Psoas muscle (tissue), 7 donors: ENCODE measurements at regions not wholly inside any gene's neighbourhood (a gene's known extent, or its start where the extent isn't known, plus 50 kb on each side); places are given as distances from the start of the nearest gene placed in this dataset.

Experiments used
- ATAC-seq, 4 donors: fragments of 200-7000 bp; cut with Tn5 transposase; one replicate each; pipeline ENCODE4 v1.9.1; 2020; ENCODE audit warnings: moderate library complexity in 3 of 4, mild to moderate bottlenecking in 2 of 4
- DNase-seq, 2 donors: peaks; one replicate each; pipeline ENCODE4 v3.0.0-alpha.2; 2020
- H3K27ac ChIP-seq: fragments of 200-600 bp; one replicate; pipeline ENCODE4 v1.8.0; 2022
- H3K27me3 ChIP-seq, 3 donors: fragments of 200-600 bp in 1 of 3; one replicate each; pipeline versions ENCODE4 v1.6.1 to v1.8.0; 2013 to 2022; ENCODE audit warnings: low read length in 2 of 3, mild to moderate bottlenecking in 2 of 3, moderate library complexity in 1 of 3; ENCODE audit not compliant: insufficient read depth in 3 of 3
- H3K36me3 ChIP-seq, 2 donors: fragments of 200-600 bp in 1 of 2; one replicate each; pipeline versions ENCODE4 v1.6.1 to v1.8.0; 2013 to 2022; ENCODE audit warnings: low read depth in 1 of 2, mild to moderate bottlenecking in 1 of 2, moderate library complexity in 1 of 2; ENCODE audit not compliant: insufficient read depth in 1 of 2
- H3K4me1 ChIP-seq: fragments of 200-600 bp; one replicate; pipeline ENCODE4 v1.8.0; 2022
- H3K4me3 ChIP-seq: fragments of 200-600 bp; one replicate; pipeline ENCODE4 v1.8.0; 2022; ENCODE audit warnings: mild to moderate bottlenecking
- H3K9me3 ChIP-seq: fragments of 200-600 bp; one replicate; pipeline ENCODE4 v1.8.0; 2022
- WGBS, 3 donors: extraction: QIAGEN DNeasy Blood & Tissue Kit; methylation state at CpG; one replicate each; pipeline versions ENCODE4 v1.1.6 to v1.1.7; 2013; 5-methylcytosine and 5-hydroxymethylcytosine counted together
- intact Hi-C, 2 donors: fragments of 100-400 bp; cut with DNase I; formaldehyde crosslinking; loops; one replicate each; pipeline versions ENCODE4 v1.11.0 to v1.14.2; 2022
- TF ChIP-seq, protein P1 (sequence below): fragments of 200-600 bp; IDR thresholded peaks from one replicate; pipeline ENCODE4 v1.8.0; 2022; ENCODE audit warnings: antibody characterized with exemption
- donor health status: healthy with polysubstance abuse.
- donor health status: DM: no; HTN: no; CAD: no; lungs with moderate emphysema.
- donor health status: Bipolar disorder and iron deficiency.
- donor health status: healthy.
- donor health status: DM: yes; HTN: yes; CAD: no.
- donor health status: DM: no; HTN: no; CAD: no.
- donor health status: DM: yes; HTN: yes; CAD: no.

DNA sequence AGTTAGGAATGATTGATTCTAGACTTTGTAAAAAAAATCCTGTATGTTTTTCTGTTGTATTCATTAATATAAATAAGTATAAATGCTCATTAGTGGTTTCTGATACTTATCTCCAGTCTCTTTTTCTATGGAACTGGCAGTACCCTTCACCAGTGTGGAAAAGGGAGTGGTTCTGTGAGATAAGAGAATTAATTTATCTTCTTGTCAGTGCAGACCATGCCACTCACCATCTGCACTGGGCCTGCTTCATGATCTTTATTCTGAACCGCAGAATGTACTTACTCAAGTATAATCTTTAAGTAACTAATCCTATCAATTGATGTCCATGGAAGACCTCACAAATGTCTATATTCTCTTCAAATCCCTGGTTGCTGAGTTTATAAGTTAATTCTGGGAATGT, 836.1 kb upstream of the CDH8 start:
- Histone ChIP-seq H3K9me3 (no peaks in the 10 kb centered on the region), H3K27me3 (no peaks in the 10 kb centered on the region), H3K4me3 (no peak overlapping the region), H3K36me3 (no peaks in the 10 kb centered on the region), H3K4me1 (no peaks in the 10 kb centered on the region), H3K27ac (no peak overlapping the region)
- TF ChIP-seq, protein P1, sequence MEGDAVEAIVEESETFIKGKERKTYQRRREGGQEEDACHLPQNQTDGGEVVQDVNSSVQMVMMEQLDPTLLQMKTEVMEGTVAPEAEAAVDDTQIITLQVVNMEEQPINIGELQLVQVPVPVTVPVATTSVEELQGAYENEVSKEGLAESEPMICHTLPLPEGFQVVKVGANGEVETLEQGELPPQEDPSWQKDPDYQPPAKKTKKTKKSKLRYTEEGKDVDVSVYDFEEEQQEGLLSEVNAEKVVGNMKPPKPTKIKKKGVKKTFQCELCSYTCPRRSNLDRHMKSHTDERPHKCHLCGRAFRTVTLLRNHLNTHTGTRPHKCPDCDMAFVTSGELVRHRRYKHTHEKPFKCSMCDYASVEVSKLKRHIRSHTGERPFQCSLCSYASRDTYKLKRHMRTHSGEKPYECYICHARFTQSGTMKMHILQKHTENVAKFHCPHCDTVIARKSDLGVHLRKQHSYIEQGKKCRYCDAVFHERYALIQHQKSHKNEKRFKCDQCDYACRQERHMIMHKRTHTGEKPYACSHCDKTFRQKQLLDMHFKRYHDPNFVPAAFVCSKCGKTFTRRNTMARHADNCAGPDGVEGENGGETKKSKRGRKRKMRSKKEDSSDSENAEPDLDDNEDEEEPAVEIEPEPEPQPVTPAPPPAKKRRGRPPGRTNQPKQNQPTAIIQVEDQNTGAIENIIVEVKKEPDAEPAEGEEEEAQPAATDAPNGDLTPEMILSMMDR: no peak
- intact Hi-C loops: no loop called here
- no peak for ATAC-seq
- WGBS, 3 donors: 85 to 96% (median 91%) methylated on average over 1 of the region's 1 CpG
- DNase-seq: no peak

DNA sequence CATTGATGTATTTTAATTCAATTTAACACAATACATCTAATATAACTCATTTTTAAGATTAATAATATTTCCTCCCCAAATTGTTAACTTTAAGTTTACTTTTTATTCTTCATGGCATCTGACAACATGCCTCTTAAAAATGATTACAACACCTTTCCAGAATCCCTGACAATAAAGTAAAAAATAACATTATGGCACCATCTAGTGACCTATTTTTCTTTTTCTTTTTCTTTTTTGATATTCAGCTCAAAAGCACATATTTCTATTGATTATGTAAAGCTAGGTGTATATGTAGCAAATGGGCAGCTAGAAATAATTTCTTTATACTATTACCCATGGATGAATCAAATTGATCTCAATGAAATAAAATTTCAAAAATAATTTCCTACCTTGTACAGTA, 834.3 kb upstream of the CDH8 start:
- no peaks in the 10 kb centered on the region for H3K27me3 ChIP-seq
- intact Hi-C loops: no loop called here
- no peak overlapping the region for H3K4me3 ChIP-seq
- H3K4me1 ChIP-seq: no peaks in the 10 kb centered on the region
- TF ChIP-seq, protein P1: no peak
- no peaks in the 10 kb centered on the region for H3K9me3 ChIP-seq
- no peak for DNase-seq
- no peak for ATAC-seq
- H3K27ac ChIP-seq: no peak overlapping the region
- H3K36me3 ChIP-seq: no peaks in the 10 kb centered on the region

DNA sequence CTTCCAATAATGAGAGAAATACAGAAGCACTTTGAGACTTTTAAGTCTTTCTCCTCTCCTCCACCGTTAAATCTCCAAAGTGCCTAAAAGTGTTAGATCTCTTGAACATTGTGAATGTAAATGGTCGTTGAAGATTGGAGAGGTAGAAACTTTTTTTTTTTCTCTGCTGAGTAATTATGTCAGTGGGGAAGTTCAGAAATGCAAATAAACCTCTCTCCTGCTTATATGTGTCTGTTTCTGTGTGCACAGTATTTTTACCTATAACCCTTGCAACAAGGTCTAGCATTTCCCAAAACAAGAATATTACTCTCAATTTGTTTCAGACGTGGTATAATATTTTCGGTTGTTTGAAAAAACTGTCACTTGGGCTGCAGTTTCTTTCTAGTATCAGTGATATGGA, 833.6 kb upstream of the CDH8 start:
- intact Hi-C loops: no loop called here
- TF ChIP-seq, protein P1: no peak
- DNase-seq (no peak), ATAC-seq (no peak)
- H3K36me3 ChIP-seq: no peaks in the 10 kb centered on the region
- WGBS, 3 donors: 45 to 50% (median 48%) methylated on average over 4 of the region's 4 CpGs
- no peak overlapping the region for H3K27ac ChIP-seq
- H3K4me3 ChIP-seq: no peak overlapping the region
- no peaks in the 10 kb centered on the region for H3K9me3 ChIP-seq
- H3K4me1 ChIP-seq: no peaks in the 10 kb centered on the region
- H3K27me3 ChIP-seq: no peaks in the 10 kb centered on the region

DNA sequence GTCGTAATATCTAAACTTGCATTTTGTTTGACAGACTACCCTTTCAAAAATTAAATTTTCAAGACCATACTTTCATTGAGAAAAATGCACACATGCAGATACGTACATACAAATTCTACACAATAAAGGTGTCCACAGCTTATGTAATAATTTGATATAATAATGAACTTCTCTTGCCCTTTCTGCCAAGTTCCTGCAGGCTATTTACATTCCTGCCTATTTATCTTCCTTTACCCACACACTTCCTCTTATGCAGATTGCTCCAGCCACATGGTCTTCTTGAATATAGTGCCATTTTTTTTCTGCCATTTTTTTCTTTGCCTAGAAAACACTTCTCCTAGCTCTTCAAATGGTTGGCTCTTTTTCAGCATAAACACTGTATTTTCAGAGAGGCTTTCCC, 826.9 kb upstream of the CDH8 start:
- Histone ChIP-seq H3K4me1 (no peaks in the 10 kb centered on the region), H3K27ac (no peak overlapping the region), H3K4me3 (no peak overlapping the region), H3K36me3 (no peaks in the 10 kb centered on the region), H3K9me3 (no peaks in the 10 kb centered on the region), H3K27me3 (peaks cover 0 to 2% (median 0%) of the 10 kb centered on the region in 3 donors)
- TF ChIP-seq, protein P1: no peak
- ATAC-seq (no peak), DNase-seq (no peak)
- 92 to 95% (median 94%) methylated on average over 2 of the region's 2 CpGs for WGBS, 3 donors
- intact Hi-C loops: no loop called here

DNA sequence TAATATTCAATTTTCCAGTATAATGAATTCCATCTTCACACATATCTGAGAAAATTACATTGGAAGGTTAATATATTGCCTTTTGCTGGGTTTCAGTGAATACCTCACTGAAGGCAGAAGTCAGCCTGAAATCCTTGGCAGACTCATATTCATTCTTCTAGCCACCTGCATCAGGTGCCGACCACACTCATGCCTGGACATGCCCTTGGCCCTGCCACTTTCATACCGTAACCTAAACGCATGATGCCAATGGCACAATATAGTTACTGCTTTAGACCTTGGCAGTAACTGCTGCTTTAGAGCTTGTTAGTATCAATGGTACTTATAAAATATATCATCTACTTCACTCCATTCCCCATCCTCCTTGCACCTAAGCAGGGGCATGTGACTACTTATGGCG, 817.6 kb upstream of the CDH8 start:
- TF ChIP-seq, protein P1: no peak
- no peaks in the 10 kb centered on the region for H3K36me3 ChIP-seq
- no peak for ATAC-seq
- H3K27me3 ChIP-seq: no peaks in the 10 kb centered on the region
- no peak overlapping the region for H3K4me3 ChIP-seq
- H3K9me3 ChIP-seq: no peaks in the 10 kb centered on the region
- WGBS, 3 donors: 87 to 92% (median 88%) methylated on average over 4 of the region's 4 CpGs
- no peak for DNase-seq
- no peak overlapping the region for H3K27ac ChIP-seq
- intact Hi-C loops: no loop called here
- H3K4me1 ChIP-seq: no peaks in the 10 kb centered on the region
